Activated CD8-positive, alpha-beta memory T cell treated with anti-CD3 and anti-CD28 coated beads for 4 hours (primary cell): ENCODE measurements at regions not wholly inside any gene's neighbourhood (a gene's known extent, or its start where the extent isn't known, plus 50 kb on each side); places are given as distances from the start of the nearest gene placed in this dataset.
"Not testable (repeated sequence)": the region's sequence is repeated elsewhere in the genome, so short reads cannot be mapped to it uniquely, and the experiment has no call there.

Experiments used
- DNase-seq, 2 donors: peaks; one replicate each; pipeline ENCODE4 v3.0.0-alpha.2; 2020; ENCODE audit warnings: low read depth in 2 of 2

DNA sequence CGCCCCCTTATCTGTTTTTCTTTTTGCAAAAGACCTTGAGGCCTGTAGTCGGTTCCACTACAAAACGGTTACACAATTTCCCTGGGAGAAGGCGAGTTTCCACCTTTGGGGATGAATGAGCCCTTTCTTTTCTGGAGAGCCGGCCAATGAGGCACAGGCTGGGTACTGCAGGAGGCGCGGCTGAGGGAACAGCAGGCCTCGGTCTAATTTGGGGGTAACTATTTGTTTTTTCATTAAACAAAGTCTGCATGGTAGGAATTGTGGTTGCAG lies 129.2 kb downstream of the MYCN start:
- DNase-seq: no peak

GRCh38 chr2:16068552-16068940 lies 128.2 kb downstream of the MYCN start:
- DNase-seq: no peak

GRCh38 chr2:16067866-16068551 lies 127.7 kb downstream of the MYCN start:
- no peak for DNase-seq

DNA sequence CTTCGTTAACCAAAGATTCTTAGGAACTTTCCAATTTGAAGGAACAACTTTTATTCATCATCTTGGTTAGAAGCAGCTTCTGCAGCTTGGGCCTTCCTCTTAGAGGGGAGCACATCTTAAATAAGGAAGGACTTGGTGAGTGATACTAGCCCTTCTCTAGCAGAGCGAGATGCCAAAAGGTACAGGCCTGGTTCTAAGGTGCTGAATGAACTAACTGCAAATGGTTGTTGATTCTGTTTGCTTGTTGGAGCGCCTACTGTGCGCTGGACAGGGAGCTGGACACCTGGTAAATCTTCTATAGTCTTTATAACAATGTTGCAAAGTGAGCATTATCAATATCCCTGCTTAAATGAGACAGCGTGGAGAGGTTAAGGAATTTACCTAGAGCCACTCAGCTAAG lies 127.1 kb downstream of the MYCN start:
- DNase-seq: no peak

GRCh38 chr2:16067037-16067406 lies 126.7 kb downstream of the MYCN start:
- no peak for DNase-seq

DNA sequence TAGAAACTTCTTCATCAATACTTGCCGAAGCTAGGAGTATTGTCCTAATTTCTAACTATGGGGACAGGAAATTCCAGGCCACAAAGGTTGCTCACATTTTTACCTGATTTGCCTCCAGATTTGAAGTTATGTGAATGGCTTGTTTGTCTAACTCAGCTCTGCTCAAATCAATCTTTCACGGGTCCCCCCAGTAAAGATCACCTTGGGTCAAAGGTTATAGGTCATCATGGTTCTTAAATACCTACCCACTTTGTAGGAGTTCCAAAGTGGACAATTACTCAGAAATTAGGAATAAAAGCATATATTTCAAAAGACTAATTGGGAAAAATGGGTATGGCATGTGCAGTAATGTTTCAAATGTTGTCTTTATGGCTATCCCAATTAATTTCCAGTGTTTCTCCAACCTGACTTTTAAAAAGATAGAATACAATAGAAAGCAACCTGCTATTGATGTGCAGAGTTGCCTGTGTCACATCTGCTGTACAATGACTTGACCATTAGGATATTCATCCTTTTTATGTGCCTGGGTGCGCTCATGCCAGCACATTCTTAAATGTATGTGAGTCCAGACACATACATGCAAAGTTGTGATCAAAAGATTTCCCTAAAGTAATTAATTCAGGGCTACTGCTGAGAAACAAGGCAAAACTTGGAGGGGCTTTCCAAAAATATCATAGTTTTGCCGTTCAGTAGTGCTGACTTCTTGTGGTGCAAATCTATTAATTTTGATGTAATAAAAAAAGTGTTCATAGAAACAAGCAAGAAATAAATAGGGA lies 126.1 kb downstream of the MYCN start:
- DNase-seq: no peak

GRCh38 chr2:16065272-16066069 lies 125.1 kb downstream of the MYCN start:
- DNase-seq: not testable (repeated sequence)

GRCh38 chr2:16064745-16065144 lies 124.4 kb downstream of the MYCN start:
- no peak for DNase-seq

- DNase-seq: no peak
Measured at GRCh38 chr2:16063955-16064633, 123.7 kb downstream of the MYCN start.

DNA sequence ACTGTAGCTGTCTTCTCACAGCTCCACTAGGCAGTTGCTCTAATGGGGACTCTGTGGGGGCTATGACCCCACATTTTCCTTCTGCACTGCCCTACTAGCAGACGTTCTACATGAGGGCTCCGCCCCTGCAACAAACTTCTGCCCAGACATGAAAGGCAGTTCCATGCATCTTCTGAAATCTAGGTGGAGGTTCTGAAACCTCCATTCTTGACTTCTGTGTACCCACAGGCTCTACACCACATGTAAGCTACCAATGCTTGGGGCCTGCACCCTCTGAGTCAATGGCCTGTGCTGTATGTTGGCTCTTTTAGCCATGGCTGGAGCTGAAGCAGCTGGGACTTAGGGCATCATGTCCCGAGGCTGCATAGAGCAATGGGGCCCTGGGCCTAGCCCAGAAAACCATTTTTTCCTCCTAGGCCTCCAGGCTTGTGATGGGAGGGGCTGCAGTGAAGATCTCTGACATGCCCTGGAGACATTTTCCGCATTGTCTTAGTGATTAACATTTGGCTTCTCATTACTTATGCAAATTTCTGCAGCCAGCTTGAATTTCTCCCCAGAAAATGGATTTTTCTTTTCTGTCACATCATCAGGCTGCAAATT lies 123.0 kb downstream of the MYCN start:
- DNase-seq: no peak

GRCh38 chr2:16062471-16063250 lies 122.3 kb downstream of the MYCN start:
- DNase-seq: no peak

DNA sequence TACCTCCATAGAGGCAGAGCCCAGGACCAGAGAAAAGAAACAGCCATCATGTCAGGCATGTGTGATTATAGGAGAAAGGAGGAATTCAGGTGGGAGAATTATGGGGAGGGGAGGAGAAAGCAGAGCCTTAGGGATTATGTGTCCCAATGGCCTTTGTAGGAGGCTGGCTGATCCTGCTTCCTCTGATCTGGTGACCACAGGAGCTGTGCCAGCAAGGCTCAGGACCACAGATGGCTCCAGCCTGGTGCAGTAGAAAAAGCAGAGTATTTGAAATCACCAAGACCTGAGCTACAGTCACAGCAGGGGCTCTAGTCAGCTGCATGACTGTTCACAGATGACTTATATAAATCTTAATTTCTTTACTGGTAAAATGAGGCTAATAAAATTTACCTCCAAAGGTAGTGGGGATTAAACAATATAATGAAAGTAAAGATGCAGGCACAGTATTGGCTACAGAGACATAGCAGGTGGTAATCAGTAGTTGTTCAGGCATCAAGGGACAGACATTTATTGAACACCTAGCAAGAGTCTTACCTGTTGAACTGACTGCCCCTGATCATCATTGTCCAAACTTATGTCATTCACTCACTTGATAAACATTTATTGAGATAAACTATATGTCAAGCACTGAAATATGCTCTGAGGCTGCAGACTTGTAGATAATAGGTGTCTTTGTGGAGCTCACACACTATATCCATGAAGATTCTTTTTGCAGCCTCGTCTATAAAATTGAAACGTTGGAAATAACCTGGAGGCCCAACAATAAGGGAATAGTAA lies 121.3 kb downstream of the MYCN start:
- no peak for DNase-seq

DNA sequence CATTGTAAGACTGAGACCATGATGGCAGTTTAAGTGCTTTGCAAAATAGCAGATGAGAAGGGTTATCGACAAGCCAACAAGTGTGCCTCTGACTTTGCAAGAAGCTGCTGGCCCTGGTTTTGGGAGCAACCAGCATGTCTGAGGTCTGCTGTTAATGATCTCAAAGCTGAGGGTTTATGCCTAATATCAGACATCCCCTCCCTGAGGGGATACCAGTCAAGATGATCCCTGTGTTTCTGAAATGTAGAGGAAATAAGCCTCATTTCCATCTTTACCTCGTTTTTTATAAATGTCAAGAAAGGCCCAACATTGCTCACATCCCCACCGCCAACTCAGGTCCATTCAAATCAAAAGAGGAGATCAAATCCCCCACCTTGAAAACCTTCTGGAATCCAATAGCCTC lies 120.6 kb downstream of the MYCN start:
- DNase-seq: no peak

GRCh38 chr2:16060125-16060935 lies 120.0 kb downstream of the MYCN start:
- DNase-seq: no peak

DNA sequence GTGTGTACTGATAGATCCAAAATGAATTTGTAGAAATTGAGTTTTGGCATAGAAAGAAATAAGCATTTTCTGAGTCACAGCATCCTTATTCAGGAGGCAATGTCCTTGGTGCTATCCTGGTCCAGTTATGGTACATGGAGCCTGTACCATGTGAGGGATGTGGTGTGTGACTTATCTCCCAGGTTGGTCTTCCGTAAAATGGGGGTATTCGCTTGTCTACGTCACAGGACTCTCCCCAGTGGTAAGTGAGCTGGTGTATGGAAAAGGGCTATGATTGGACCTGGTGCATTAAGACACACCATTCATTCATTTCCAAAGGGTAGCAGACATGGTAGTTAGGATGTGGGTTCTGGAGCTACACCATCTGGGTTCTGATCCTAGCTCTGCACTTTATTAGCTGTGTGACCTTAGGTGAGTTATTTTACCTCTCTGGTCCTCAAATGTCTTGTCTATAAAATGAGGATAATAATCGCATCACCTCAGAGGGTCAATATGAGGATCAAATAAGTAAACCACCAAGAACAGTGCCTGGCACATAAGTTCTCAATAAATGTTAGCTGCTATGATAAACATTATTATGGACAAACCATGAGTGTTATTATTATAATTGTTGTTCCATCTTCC lies 119.2 kb downstream of the MYCN start:
- DNase-seq: no peak

DNA sequence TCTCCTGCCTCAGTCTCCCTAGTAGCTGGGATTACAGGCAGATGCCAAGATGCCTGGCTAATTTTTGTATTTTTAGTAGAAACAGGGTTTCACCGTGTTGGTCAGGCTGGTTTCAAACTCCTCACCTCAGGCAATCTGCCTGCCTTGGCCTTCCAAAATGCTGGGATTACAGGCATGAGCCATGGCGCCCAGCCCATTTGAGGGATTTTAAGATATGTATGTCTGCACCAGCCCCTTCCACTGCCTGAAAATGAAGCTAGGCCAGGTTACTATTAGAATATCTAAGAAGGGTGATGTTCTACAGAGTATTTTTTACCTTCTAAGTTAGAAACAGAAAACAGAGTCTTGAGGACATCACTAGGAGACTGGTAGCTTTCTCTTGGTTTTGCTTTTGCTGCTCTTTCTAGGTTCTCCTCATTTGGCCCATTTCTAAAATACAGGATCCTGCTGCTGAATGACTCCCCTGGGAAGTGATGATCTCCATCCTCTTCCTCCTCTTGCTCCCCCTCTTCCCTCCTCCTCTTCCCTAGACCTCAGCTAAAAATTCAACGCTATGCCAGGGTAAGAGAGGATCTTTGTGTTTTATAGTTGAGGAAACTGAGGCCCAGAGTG lies 118.5 kb downstream of the MYCN start:
- no peak for DNase-seq

DNA sequence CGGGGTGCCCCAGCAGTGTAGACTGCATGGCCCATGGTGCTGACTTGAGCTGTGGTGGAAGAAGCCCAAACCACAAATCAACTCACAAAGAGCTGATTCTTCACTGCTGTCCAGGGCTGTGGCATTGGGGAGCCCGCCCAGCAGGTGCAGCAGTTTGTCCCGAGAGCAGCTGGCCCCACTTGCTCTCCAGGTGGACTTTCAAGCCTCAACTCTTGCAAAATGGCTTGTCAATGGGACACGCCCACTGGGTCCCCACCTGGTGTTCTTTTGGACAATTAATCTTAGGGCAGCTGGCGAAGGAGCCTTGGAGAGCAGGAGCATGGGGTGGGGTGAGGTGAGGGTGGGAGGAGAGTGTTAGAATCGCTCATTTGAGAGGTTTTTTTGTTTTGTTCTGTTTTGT lies 117.9 kb downstream of the MYCN start:
- DNase-seq: no peak

DNA sequence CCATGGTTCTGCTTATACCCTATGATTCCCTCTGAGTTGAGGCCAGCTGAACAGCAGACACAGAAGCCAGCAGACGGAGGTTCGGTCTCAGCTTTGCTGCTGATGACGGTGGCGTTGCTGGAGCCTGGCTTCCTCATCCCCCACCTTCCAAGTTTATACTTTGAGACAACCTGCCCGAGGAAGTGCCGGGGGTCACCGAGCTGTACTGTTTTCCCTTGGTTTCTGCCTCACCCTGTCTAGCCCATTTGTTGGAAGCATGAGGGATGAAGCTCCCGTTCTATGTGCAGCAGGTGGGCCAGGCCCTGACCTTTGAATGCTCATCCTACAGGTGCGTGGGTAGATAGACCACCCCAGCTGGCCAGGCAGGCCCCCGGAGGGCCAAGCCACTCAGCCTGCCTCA lies 117.3 kb downstream of the MYCN start:
- no peak for DNase-seq
